GM21576 (cell line): ENCODE measurements at regions not wholly inside any gene's neighbourhood (a gene's known extent, or its start where the extent isn't known, plus 50 kb on each side); places are given as distances from the start of the nearest gene placed in this dataset.

Experiments
- ATAC-seq: cut with Tn5 transposase; IDR thresholded peaks from one replicate; pipeline ENCODE4 v1.9.1; 2021; ENCODE audit warnings: mild to moderate bottlenecking, moderate library complexity; ENCODE audit not compliant: unreplicated experiment

DNA sequence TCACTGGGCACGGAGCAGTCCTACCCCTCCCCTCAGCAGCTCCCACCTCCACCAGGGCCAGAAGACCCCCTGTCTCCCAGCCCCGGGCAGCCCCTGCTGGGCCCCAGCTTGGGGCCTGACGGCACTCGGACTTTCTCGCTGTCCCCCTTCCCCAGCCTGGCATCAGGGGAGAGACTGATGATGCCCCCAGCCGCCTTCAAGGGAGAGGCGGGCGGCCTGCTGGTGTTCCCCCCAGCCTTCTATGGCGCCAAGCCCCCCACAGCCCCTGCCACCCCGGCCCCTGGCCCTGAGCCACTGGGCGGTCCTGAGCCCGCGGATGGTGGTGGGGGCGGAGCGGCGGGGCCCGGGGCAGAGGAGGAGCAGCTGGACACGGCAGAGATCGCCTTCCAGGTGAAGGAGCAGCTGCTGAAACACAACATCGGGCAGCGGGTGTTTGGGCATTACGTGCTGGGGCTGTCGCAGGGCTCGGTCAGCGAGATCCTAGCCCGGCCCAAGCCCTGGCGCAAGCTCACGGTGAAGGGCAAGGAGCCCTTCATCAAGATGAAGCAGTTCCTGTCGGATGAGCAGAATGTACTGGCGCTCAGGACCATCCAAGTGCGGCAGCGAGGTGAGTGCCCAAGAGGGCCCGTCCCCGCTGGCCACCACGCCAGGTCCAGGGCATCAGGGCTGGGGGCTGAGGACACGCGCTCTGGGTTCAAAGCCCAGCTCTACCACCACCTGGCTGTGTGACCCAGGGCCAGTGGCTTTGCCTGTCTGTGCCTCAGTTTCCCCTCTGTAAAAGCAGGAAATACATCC is 58.6 kb downstream of the PHETA1 start:
- no peak for ATAC-seq

DNA sequence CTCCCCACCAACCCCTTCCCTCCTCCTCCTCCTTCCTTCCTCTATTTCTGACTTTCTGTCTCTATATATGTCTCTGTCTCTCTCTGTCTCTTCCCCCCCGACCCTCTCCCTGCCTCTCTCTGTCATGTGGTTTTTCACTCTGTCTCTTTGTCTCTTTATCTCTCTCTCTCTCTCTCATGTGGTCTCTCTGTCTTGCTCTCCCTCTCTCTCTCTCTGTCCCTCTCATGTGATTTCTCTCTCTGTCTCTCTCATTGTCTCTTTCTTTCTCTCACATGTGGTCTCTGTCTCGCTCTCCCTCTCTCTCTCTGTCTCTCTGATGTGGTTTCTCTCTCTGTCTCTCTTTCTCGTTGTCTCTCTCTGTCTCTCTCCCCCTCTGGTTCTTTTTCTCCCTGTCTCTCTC is 59.3 kb downstream of the PHETA1 start:
- ATAC-seq: no peak

DNA sequence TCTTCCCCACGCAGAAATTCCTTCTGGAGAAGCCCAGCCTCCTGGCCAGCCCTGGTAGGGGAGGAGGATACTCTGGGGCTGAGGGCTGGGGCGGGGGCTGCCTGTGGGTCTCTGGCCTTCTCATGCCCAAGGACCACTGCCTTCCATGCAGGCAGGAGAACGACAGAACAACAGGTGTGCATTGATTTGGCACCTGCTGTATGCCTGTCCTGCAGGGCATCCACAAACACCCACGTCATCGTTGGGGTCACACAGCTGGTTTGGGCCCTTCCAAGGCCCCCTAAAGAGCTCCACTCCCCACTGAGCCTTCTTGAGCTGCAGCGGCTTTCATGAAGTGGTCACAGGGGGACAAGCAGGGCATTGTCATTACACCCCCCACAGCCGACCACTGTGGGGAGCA is 60.4 kb downstream of the PHETA1 start:
- no peak for ATAC-seq

DNA sequence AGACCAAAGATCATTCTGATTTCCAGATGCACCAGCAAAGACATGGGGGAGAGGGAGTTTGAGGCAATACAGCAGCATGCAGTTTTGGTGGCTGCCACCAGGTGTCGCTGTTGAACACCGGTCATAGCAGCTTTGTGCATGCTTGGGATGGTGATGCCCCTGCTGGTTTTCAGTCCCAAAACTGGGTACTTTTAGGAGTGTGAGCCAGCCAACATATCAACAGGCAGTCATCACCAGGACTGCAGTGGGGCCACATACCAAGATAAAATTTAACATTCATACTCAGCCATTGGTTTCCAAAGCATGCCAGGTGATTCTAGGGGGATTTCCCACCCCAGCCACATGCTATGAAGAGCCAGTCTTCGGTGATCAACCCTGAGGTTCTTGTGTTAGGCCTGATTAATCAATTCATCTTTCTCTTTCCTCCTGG is 64.2 kb downstream of the PHETA1 start:
- no peak for ATAC-seq

DNA sequence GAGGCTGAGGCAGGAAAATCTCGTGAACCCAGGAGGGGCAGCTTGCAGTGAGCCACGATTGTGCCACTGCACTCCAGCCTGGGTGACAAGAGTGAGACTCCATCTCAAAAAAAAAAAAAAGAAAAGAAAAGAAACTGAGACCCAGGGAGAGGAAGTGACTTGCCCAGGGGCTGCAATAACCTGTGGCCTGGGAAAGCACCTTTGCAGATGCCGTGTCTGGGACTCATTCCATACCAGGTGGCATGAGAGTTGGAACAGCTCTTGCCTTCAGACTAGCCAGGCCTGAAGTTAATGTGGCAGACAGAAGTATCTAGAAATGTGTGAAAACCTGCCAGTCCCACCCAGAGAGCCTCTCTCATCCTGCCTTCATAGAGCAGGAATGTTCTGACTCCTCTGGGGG is 65.4 kb downstream of the PHETA1 start:
- no peak for ATAC-seq

DNA sequence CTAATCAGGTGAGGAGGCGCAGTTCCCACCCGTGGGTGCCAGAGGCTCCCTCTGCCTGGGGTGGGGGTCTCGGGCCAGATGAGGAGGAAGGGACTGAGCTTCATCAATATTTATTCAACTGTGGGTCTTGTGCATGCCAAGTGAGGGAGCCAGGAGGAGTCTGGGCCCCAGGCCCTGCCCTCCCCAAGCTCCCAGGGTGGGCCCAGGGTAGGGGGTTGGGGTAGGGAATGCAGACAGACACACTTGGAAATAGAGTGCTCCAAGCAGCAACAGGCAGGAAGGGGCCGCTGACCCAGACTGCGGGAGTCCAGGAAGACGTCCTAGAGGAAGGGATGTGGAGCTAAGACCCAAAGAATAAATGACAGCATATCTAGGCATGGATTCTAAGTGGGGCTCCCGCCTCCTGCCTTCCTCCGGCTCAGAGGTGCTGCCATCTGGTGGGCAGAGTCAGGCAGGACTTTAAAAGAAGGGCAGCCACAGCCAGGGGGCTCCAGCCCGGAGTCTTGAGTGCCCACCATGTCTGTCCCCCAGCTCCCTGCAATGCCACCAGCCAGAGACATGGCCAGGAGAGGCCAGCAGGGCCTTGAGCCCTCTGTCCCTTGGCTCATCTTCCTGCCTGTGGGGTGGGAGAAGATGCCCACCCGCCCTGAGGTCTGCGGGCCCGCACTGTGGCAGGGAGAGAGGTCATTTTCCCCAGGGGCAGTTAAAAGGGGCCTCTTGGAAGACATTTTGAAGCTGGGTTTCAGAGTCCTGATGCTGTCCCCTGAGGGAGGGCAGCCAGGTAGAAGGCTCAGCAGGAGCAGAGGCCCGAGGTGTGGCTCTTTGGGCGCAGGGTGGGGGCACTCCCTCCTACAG is 70.1 kb downstream of the PHETA1 start:
- ATAC-seq: no peak

DNA sequence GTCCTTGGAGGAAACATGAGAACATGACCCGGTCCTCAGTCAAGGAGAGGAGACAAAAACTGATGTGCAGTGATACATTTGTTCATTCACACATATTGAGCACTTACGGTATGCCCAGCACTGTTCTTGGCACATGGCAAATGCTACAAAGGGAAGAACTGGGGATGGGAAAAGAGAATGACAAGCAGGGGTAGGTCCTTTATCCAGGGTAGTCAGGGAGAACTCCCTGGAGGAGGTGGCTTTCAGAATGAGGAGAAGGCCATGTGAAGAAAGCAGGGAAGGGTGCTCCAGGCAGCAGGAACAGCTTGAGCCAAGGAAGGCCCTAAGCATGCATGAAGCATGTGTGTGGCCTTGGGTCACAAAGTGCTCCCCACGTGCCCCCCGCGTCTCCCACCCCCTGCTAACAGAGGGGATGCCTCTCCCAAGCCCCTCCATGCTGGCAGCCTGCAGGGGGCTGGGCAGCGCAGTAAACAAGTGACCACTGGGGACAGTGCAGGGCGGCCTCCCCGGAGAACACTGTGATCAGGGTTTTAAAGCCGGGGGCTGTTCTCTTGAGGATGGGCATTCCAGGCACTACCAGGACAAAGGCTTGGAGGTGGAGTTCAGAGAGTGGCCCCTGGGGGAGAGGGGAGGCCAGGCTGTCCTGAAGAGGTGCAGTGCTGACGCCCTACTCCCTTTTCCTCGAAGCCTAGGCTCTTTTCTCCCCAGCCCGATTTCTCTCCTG is 71.0 kb downstream of the PHETA1 start:
- no peak for ATAC-seq

DNA sequence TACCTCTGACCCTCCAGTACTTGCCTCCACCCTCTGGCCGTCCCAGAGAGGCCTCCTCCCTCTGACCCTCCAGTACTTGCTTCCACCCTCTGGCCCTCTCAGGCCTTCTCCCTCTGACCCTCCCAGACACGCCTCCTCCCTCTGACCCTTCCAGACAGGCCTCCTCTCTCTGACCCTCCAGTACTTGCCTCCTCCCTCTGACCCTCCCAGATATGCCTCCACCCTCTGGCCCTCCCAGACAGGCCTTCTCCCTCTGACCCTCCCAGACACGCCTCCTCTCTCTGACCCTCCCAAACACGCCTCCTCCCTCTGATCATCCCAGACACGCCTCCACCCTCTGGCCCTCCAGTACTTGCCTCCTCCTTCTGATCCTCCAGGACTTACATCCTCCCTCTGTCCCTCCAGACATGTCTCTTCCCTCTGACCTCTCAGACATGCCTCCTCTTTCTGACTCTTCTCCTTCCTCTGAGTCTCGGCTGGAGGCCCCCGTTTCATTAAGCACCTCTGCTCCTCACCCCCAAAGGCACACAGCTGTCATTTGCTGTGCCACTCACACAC is 71.9 kb downstream of the PHETA1 start:
- no peak for ATAC-seq

DNA sequence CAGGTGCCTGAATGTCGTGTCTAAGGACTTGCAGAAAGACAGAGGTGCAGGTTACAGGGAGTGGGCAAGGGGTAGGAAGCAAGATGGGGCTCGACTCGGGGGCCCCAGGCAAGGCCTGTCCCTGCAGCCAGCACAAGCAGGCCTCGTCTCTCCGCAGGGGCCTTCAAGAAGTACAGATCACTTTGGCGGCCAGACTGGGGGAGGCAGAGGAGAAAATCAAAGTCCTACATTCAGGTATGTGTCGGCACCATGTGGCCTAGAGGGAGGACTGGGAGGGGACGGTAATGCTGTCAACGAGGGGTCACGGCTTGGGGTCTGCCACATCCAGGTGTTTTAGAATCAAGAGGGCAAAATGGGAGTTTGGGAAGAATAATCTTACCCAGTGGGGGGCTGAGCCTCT is 73.7 kb downstream of the PHETA1 start:
- no peak for ATAC-seq

DNA sequence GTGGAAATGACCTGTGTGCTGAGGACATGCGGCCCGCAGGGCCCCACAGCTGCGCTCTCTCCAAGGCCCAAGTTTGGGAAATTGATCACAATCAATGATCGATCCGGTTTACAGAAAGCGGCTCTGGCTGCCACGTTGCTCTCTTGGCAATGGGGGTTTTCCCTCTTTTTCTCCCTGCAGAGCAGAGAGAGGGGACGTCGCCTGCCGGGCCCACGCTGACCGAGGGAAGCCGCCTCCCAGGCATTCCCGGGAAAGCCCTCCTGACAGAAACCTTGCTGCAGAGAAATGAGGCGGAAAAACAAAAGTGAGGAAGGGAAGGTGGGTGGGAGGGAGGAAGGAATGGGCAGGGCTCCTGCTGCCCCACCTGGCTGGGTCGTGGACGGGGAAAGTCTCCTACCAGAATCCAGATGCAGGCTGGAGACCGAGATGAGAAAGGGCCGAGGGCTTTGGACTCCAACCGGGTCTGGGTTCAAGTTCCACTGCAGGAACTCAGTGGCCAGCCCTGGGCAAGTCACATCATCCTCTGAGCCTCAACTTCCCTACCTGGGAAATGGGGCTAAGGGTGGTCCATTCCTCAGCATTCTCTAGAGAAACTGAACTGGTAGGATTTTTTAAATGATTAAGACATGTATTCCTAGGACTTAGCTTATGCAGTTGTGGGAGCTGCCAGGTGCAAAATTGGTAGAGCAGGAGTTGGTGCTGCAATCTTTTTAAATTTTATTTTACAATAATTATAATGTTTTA is 75.5 kb downstream of the PHETA1 start:
- no peak for ATAC-seq

DNA sequence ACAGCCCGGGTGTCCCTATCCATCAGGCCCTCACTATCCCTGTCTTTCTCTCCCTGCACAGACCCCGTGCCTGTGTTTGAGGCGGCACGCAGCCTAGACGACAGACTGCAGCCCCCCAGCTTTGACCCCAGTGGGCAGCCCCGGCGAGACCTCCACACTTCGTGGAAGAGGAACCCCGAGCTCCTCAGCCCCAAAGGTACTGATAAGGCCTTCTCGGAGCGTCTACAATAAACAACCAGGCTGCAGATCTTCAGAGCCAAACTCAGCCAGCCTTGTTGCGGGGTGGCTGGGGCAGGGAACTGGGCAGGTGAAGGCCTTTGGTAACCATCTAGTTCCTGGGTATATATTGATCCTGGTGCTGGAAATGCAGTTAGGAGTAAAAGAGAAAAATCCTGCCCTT is 77.5 kb downstream of the PHETA1 start:
- no peak for ATAC-seq

DNA sequence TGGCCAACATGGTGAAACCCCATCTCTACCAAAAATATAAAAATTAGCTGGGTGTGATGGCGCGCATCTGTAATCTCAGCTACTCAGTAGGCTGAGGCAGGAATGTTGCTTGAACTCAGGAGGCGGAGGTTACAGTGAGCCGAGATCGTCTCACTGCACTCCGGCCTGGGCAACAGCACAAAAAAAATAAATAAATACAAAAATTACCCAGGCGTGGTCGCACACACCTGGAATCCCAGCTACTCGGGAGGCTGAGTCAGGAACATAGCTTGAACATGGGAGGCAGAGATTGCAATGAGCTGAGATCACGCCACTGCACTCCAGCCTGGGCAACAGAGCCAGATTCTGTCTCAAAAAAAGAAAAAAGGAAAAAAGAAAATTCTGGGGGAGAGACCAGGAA is 80.1 kb downstream of the PHETA1 start:
- no peak for ATAC-seq

DNA sequence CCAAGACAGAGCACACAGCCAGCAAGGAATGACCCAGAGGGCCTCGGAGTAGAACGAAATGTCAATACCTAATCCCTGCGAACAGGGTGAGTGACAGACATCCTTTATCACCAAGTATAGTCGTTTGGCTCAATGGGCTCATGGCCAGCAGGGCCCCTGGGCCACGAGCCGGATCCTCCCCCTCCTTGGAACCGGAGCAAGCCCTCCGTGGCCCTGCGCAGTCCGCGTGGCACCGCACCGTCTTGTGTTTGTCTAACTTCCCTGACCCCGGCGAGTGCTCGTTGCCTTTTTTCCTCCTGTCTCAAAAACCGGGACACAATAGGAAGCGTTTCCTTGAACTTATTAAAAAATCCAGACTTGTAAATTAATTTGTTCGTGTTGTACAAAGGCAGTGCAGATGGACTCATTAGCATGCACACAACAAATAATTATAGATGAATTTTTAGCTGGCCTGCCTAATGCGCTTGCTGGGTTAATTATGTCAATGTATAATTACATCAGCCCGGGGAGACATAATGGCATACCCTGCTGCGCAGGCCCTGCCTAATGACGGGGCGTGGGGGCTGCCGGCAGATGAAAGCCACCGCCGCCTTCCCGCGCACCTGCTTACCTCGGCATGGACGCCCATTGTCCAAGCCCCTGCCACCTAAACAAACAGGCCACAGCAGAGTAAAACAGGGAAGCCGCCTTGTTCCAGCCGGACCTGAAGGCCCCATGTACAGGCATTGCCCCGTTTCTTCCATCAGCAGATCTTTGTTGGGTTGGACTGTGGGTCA is 81.6 kb downstream of the PHETA1 start:
- ATAC-seq: no peak

DNA sequence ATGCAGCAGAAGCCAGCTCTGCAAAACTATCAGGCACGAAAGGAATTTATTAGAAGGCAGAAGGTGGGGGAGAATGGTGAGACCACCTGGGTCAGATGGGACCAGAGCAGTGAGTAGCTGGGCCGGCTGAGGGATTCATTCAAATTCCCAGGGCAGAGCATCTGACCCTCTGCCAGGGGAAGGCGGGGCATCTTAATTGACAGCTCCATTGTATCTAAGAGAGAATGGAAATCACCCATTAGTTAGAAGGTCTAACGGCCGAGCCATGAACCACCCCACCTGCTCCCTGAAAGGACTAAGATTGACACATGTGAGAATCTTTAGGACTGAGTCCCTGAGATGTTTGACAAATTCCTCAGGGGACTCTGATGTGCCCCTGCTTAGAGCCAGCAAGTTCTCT is 83.7 kb downstream of the PHETA1 start:
- no peak for ATAC-seq

DNA sequence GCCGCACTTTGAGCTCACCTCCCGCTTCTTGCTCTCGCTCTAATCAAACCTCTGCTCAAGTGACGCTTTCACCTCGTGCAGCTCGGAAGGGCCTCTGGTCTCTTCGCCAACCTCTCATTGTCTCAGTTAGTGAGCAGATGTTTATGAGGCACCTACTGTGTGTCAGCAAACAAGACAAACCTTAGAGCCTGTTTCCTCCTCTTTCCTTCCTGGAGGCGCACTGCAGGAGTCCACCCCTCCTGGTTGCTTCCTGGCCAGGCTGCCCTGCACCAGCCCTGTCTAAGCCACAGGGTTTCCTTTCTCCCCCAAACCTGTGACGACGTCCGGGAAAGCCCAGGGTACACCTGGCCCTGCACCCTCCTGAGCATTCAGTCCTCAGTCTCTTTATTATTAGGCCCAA is 84.2 kb downstream of the PHETA1 start:
- no peak for ATAC-seq

DNA sequence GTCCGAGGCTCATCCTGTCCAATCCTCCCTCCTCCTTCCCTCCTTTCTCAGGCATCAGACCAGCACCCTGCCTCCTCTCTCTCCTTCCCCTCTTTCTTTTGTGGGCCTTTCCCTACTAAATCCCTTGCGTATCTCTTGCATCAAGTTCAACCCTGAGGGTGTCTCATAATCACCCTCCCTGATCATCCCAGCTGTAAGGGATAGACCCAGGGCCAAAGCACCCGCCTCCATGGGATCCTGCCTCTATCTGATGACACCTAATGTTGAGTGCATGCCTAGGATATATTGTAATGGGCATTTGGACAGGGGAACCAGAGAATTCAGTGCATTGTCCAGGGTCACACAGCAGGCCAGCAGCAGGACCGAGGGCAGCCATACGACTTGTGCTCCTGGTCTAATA is 84.9 kb downstream of the PHETA1 start:
- ATAC-seq: no peak

DNA sequence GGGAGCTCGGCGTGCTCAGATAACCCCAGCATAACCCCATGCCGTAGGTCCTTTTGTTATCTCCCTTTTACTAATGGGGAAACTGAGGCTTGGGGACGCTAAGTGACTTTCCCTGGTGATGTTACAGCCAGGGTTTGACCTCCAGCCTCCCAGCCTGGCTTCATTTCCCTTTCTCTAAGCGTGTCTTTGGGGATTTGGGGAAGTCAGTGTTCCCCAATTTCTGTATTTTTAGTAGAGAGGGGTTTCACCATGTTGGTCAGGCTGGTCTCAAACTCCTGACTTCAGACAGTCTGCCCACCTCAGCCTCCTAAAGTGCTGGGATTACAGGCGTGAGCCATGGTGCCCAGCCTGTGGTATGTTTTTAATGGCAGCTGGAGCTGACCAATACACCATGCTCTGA is 85.4 kb downstream of the PHETA1 start:
- no peak for ATAC-seq

DNA sequence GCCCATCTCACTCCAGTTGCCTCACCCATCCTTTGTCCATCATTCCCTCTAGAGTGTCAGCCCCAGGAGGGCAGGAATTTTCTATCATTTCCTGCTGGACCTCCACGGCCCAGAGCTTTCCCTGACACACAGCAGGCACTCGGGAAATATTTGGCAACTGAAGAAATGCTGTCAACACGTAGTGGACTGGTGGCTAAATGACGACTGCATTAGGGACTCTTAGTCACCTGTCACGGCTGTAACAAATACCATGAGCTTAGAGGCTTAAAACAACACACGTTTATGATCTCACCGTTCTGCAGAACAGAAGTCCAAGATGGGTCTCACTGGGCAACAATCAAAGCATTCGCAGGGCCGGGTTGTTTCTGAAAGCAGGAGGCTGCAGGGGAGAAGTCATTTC is 91.3 kb downstream of the PHETA1 start:
- ATAC-seq: no peak

DNA sequence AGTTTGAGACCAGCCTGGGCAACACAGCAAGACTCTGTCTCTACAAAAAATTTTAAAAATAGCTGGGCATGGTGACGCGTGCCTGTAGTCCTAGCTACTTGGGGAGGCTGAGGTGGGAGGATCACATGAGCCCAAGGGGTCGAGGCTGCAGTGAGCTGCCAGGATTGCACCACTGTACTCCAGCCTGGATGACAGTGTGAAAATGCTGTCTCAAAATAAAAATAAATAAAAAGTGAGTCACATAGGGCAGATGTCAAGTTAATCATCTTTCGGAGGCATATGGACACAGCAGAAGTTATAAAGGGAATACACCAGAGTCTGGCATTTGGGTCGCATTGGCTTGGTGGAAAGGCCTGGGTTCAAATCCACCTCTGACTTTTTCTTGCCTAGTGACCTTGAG is 92.7 kb downstream of the PHETA1 start:
- no peak for ATAC-seq

DNA sequence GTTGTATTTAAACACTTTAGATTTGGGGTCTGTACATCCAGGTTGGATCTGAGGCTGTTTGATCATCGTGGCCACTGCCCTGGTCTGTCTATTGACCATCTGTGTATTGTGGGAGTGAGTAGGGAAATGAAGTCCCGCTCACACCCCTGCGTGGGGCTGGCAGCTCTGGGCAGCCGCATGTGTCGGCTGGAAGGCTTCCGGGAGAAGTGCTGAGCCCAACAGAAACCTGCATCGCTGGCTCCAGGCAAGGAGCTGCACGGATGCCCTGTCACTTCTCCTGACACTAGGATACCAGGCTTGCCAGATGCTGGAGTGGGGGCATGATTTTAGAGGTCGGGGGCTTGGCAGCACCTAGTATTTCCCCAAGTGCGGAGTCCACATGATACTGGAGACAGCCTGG is 93.6 kb downstream of the PHETA1 start:
- ATAC-seq: no peak
